HEK293 (cell line): ENCODE measurements at regions not wholly inside any gene's neighbourhood (a gene's known extent, or its start where the extent isn't known, plus 50 kb on each side); places are given as distances from the start of the nearest gene placed in this dataset.

Experiments used
- CTCF ChIA-PET: fragments of 350-600 bp; formaldehyde crosslinking; extraction: SDS; loops from one replicate; lab custom pipeline; 2021; ENCODE audit warnings: antibody characterized with exemption; lab: Yijun Ruan, JAX
- POLR2A ChIA-PET: fragments of 300-600 bp; formaldehyde crosslinking; extraction: SDS; loops from one replicate; lab custom pipeline; 2020; ENCODE audit warnings: antibody characterized with exemption, inconsistent platforms; lab: Yijun Ruan, JAX
- H3K27ac ChIP-seq: fragments of 200-500 bp; sonication (Bioruptor generic); 2 replicates; pipeline ENCODE4 v1.5.1; 2014; ENCODE audit warnings: low read depth, low read length, control low read depth, inconsistent platforms; ENCODE audit errors: extremely low read depth
- H3K36me3 ChIP-seq, 2 experiments: fragments of 200-500 bp in 1 of 2; sonication (Bioruptor generic) in 1 of 2; 1 replicate in 1 of 2; 2 replicates in 1 of 2; pipeline ENCODE4 v1.5.1; 2014 to 2017; ENCODE audit warnings: inconsistent platforms in 2 of 2, low read length in 2 of 2; ENCODE audit not compliant: control insufficient read depth in 2 of 2, insufficient read depth in 1 of 2
- H3K4me1 ChIP-seq: fragments of 200-500 bp; sonication (Bioruptor generic); 2 replicates; pipeline ENCODE4 v1.5.1; 2014; ENCODE audit warnings: mild to moderate bottlenecking, low read length, inconsistent platforms; ENCODE audit not compliant: control insufficient read depth, insufficient read depth
- H3K4me3 ChIP-seq: 2 replicates; pipeline ENCODE4 v1.5.1; 2011; ENCODE audit warnings: low read depth, mild to moderate bottlenecking, control low read depth, low read length, moderate library complexity
- H3K9me3 ChIP-seq: fragments of 200-500 bp; sonication (Bioruptor generic); 2 replicates; pipeline ENCODE4 v1.5.1; 2014; ENCODE audit warnings: low read depth, low read length, inconsistent platforms; ENCODE audit not compliant: control insufficient read depth, insufficient read depth
- BCL11A ChIP-seq: fragments of 450-650 bp; formaldehyde crosslinking; IDR thresholded peaks from 2 replicates; pipeline ENCODE4 v1.5.1; 2016; ENCODE audit warnings: low read depth, missing biosample characterization, missing genetic modification characterization
- KLF10 ChIP-seq: fragments of 450-650 bp; IDR thresholded peaks from 2 replicates; pipeline ENCODE4 v1.5.1; 2018; ENCODE audit warnings: missing biosample characterization, mild to moderate bottlenecking, missing genetic modification characterization
- WT1 ChIP-seq: fragments of 450-650 bp; formaldehyde crosslinking; IDR thresholded peaks from 2 replicates; pipeline ENCODE4 v1.5.1; 2016; ENCODE audit warnings: missing biosample characterization, missing genetic modification characterization
- ZBTB7A ChIP-seq: fragments of 450-650 bp; formaldehyde crosslinking; IDR thresholded peaks from 2 replicates; pipeline ENCODE4 v1.5.1; 2016; ENCODE audit warnings: low read depth, missing biosample characterization, missing genetic modification characterization
- ZFP37 ChIP-seq: fragments of 450-650 bp; formaldehyde crosslinking; IDR thresholded peaks from 2 replicates; pipeline ENCODE4 v1.5.1; 2016; ENCODE audit warnings: missing biosample characterization, missing genetic modification characterization
- ZFP69B ChIP-seq: fragments of 450-650 bp; formaldehyde crosslinking; IDR thresholded peaks from 2 replicates; pipeline ENCODE4 v1.5.1; 2016; ENCODE audit warnings: missing biosample characterization, missing genetic modification characterization
- ZNF214 ChIP-seq: fragments of 450-650 bp; formaldehyde crosslinking; IDR thresholded peaks from 2 replicates; pipeline ENCODE4 v1.5.1; 2017; ENCODE audit warnings: missing biosample characterization, mild to moderate bottlenecking, missing genetic modification characterization, borderline replicate concordance
- ZNF223 ChIP-seq: fragments of 450-650 bp; formaldehyde crosslinking; IDR thresholded peaks from 2 replicates; pipeline ENCODE4 v1.5.1; 2016; ENCODE audit warnings: missing biosample characterization, missing genetic modification characterization
- ZNF302 ChIP-seq: fragments of 450-650 bp; formaldehyde crosslinking; IDR thresholded peaks from 2 replicates; pipeline ENCODE4 v1.5.1; 2016; ENCODE audit warnings: missing biosample characterization, missing genetic modification characterization, low read depth
- ZNF341 ChIP-seq: fragments of 450-650 bp; formaldehyde crosslinking; IDR thresholded peaks from 2 replicates; pipeline ENCODE4; 2016; ENCODE audit warnings: low read depth, missing biosample characterization, missing genetic modification characterization
- ZNF391 ChIP-seq: fragments of 450-650 bp; formaldehyde crosslinking; IDR thresholded peaks from 2 replicates; pipeline ENCODE4 v1.5.1; 2016; ENCODE audit warnings: low read depth, missing biosample characterization, missing genetic modification characterization, borderline replicate concordance
- ZNF549 ChIP-seq: fragments of 450-650 bp; IDR thresholded peaks from 2 replicates; pipeline ENCODE4 v1.5.1; 2018; ENCODE audit warnings: missing biosample characterization, missing genetic modification characterization, mild to moderate bottlenecking, inconsistent platforms, moderate library complexity
- ZNF558 ChIP-seq: fragments of 450-650 bp; formaldehyde crosslinking; IDR thresholded peaks from 2 replicates; pipeline ENCODE4 v1.5.1; 2016; ENCODE audit warnings: missing biosample characterization, missing genetic modification characterization
- ZNF600 ChIP-seq: fragments of 450-650 bp; formaldehyde crosslinking; IDR thresholded peaks from 2 replicates; pipeline ENCODE4 v1.5.1; 2016; ENCODE audit warnings: missing biosample characterization, missing genetic modification characterization
- ZNF623 ChIP-seq: fragments of 450-650 bp; formaldehyde crosslinking; IDR thresholded peaks from 2 replicates; pipeline ENCODE4 v1.5.1; 2016; ENCODE audit warnings: missing biosample characterization, missing genetic modification characterization
- ZNF792 ChIP-seq: fragments of 450-650 bp; formaldehyde crosslinking; IDR thresholded peaks from 2 replicates; pipeline ENCODE4 v1.5.1; 2016; ENCODE audit warnings: missing biosample characterization, missing genetic modification characterization
- ZNF830 ChIP-seq: fragments of 450-650 bp; IDR thresholded peaks from 2 replicates; pipeline ENCODE4 v1.5.0; 2018; ENCODE audit warnings: missing biosample characterization, missing genetic modification characterization, low read depth, mild to moderate bottlenecking, moderate library complexity
- ZXDB ChIP-seq: fragments of 450-650 bp; formaldehyde crosslinking; IDR thresholded peaks from 2 replicates; pipeline ENCODE4 v1.5.1; 2016; ENCODE audit warnings: missing biosample characterization, missing genetic modification characterization
- TF ChIP-seq, protein P1 (sequence below): fragments of 450-650 bp; formaldehyde crosslinking; IDR thresholded peaks from 2 replicates; pipeline ENCODE4 v1.5.1; 2016; ENCODE audit warnings: missing biosample characterization, missing genetic modification characterization
- TF ChIP-seq, protein P2 (sequence below): fragments of 450-650 bp; formaldehyde crosslinking; IDR thresholded peaks from 2 replicates; pipeline ENCODE4 v1.5.1; 2016; ENCODE audit warnings: missing biosample characterization, missing genetic modification characterization
- TF ChIP-seq, protein P3 (sequence below): fragments of 450-650 bp; formaldehyde crosslinking; IDR thresholded peaks from 2 replicates; pipeline ENCODE4 v1.5.1; 2016; ENCODE audit warnings: missing biosample characterization, missing genetic modification characterization, borderline replicate concordance

DNA sequence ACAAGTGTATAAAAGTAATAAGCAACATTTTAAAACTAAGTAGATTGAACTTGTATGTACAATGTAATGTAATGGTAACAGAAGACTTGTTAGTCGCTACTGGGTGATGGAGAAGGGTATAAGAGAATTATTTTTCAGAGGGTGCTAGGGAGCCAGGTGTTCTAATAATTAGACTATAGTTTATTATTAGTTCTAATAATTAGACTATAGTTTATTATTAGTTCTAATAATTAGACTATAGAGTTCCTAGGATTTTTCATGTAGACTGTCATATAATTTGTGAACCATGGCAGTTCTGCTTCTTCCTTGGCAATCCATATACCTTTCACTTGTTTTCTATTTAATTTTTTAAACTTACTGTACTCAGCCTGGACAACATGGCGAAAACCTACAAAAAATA lies 117.3 kb upstream of the TSPAN5 start:
- POLR2A ChIA-PET, result no interaction called here
- H3K27ac ChIP-seq, result no peak overlapping the region
- no peak overlapping the region for H3K4me3 ChIP-seq
- H3K9me3 ChIP-seq, result no peaks in the 10 kb centered on the region
- no peaks in the 10 kb centered on the region for H3K4me1 ChIP-seq
- TF ChIP-seq, protein P1, sequence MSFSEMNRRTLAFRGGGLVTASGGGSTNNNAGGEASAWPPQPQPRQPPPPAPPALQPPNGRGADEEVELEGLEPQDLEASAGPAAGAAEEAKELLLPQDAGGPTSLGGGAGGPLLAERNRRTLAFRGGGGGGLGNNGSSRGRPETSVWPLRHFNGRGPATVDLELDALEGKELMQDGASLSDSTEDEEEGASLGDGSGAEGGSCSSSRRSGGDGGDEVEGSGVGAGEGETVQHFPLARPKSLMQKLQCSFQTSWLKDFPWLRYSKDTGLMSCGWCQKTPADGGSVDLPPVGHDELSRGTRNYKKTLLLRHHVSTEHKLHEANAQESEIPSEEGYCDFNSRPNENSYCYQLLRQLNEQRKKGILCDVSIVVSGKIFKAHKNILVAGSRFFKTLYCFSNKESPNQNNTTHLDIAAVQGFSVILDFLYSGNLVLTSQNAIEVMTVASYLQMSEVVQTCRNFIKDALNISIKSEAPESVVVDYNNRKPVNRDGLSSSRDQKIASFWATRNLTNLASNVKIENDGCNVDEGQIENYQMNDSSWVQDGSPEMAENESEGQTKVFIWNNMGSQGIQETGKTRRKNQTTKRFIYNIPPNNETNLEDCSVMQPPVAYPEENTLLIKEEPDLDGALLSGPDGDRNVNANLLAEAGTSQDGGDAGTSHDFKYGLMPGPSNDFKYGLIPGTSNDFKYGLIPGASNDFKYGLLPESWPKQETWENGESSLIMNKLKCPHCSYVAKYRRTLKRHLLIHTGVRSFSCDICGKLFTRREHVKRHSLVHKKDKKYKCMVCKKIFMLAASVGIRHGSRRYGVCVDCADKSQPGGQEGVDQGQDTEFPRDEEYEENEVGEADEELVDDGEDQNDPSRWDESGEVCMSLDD, result no peak
- no peak for TF ChIP-seq ZFP37 (tag by site-specific recombination)
- no peak for TF ChIP-seq ZNF600 (tag by site-specific recombination)
- no peak for TF ChIP-seq ZNF558
- no peak for TF ChIP-seq BCL11A
- no peak for TF ChIP-seq ZNF391 (tag by site-specific recombination)
- no peak for TF ChIP-seq ZFP69B (tag by site-specific recombination)
- no peak for TF ChIP-seq ZNF223 (tag by site-specific recombination)
- no peak for TF ChIP-seq ZNF549 (tag by site-specific recombination)
- TF ChIP-seq ZNF623 (tag by site-specific recombination), result no peak
- TF ChIP-seq ZNF302 (tag by site-specific recombination), result no peak
- TF ChIP-seq, protein P2, sequence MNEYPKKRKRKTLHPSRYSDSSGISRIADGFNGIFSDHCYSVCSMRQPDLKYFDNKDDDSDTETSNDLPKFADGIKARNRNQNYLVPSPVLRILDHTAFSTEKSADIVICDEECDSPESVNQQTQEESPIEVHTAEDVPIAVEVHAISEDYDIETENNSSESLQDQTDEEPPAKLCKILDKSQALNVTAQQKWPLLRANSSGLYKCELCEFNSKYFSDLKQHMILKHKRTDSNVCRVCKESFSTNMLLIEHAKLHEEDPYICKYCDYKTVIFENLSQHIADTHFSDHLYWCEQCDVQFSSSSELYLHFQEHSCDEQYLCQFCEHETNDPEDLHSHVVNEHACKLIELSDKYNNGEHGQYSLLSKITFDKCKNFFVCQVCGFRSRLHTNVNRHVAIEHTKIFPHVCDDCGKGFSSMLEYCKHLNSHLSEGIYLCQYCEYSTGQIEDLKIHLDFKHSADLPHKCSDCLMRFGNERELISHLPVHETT (tag by site-specific recombination), result no peak
- TF ChIP-seq ZNF341 (tag by site-specific recombination), result no peak
- CTCF ChIA-PET, result no interaction called here
- H3K36me3 ChIP-seq, result no peaks in the 10 kb centered on the region

DNA sequence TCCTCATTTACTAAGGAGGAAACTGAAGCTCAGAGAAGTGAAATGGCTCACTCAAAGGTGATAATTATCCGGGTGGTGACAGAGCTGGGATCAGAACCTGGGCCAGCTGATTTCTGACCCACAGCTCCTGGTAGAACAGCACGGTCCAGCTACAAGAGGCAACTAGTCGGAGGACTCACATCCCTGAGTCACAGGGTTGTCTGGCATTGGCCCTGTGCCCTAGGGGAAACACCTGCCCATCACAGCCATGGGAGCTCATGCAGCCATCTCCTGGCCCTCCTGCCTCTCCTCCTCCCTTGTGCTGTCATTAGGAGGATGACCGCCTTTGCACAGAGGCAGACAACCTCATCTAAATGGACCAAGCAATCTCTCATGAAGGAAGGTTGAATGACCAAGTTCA lies 115.2 kb upstream of the TSPAN5 start:
- H3K36me3 ChIP-seq, result no peaks in the 10 kb centered on the region
- H3K27ac ChIP-seq, result no peak overlapping the region
- ChIA-PET CTCF (no interaction called here), POLR2A (no interaction called here)
- no peaks in the 10 kb centered on the region for H3K9me3 ChIP-seq
- H3K4me1 ChIP-seq, result no peaks in the 10 kb centered on the region
- no peak for TF ChIP-seq ZBTB7A
- no peak for TF ChIP-seq ZNF830 (tag by site-specific recombination)
- TF ChIP-seq, protein P3, sequence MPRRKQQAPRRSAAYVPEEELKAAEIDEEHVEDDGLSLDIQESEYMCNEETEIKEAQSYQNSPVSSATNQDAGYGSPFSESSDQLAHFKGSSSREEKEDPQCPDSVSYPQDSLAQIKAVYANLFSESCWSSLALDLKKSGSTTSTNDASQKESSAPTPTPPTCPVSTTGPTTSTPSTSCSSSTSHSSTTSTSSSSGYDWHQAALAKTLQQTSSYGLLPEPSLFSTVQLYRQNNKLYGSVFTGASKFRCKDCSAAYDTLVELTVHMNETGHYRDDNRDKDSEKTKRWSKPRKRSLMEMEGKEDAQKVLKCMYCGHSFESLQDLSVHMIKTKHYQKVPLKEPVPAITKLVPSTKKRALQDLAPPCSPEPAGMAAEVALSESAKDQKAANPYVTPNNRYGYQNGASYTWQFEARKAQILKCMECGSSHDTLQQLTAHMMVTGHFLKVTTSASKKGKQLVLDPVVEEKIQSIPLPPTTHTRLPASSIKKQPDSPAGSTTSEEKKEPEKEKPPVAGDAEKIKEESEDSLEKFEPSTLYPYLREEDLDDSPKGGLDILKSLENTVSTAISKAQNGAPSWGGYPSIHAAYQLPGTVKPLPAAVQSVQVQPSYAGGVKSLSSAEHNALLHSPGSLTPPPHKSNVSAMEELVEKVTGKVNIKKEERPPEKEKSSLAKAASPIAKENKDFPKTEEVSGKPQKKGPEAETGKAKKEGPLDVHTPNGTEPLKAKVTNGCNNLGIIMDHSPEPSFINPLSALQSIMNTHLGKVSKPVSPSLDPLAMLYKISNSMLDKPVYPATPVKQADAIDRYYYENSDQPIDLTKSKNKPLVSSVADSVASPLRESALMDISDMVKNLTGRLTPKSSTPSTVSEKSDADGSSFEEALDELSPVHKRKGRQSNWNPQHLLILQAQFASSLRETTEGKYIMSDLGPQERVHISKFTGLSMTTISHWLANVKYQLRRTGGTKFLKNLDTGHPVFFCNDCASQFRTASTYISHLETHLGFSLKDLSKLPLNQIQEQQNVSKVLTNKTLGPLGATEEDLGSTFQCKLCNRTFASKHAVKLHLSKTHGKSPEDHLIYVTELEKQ (tag by site-specific recombination), result no peak
- no peak for TF ChIP-seq ZXDB (tag by site-specific recombination)
- TF ChIP-seq ZNF214 (tag by site-specific recombination), result no peak
- TF ChIP-seq KLF10 (tag by site-specific recombination), result no peak
- TF ChIP-seq ZNF302 (tag by site-specific recombination), result no peak
- no peak for TF ChIP-seq WT1
- no peak for TF ChIP-seq ZNF341 (tag by site-specific recombination)
- TF ChIP-seq ZNF792 (tag by site-specific recombination), result no peak
- no peak overlapping the region for H3K4me3 ChIP-seq
